ENCODE measurements at regions not wholly inside any gene's neighbourhood (a gene's known extent, or its start where the extent isn't known, plus 50 kb on each side); places are given as distances from the start of the nearest gene placed in this dataset.
"Not testable (repeated sequence)": the region's sequence is repeated elsewhere in the genome, so short reads cannot be mapped to it uniquely, and the experiment has no call there.

- in situ Hi-C loops (cut with MboI; ENCODE audit: low sequenced_read_pairs, unreplicated experiment): no loop called here
- no peak for DNase-seq (ENCODE audit: low spot score)
- no peak for TF ChIP-seq CTCF (IDR thresholded peaks at IDR 0.05; ENCODE audit: borderline replicate concordance, control extremely low read depth, extremely low read depth, insufficient read depth, missing control alignments)
Measured at GRCh38 chr20:19129306-19129705, 83.1 kb upstream of the SLC24A3 start.

GRCh38 chr20:19129976-19130612 lies 82.3 kb upstream of the SLC24A3 start:
- in situ Hi-C loops (cut with MboI; ENCODE audit: low sequenced_read_pairs, unreplicated experiment): no loop called here
- no peak for TF ChIP-seq CTCF (IDR thresholded peaks at IDR 0.05; ENCODE audit: borderline replicate concordance, control extremely low read depth, extremely low read depth, insufficient read depth, missing control alignments)
- no peak for DNase-seq (ENCODE audit: low spot score)

- no peak for DNase-seq (ENCODE audit: low spot score)
- no peak for TF ChIP-seq CTCF (IDR thresholded peaks at IDR 0.05; ENCODE audit: borderline replicate concordance, control extremely low read depth, extremely low read depth, insufficient read depth, missing control alignments)
- in situ Hi-C loops (cut with MboI; ENCODE audit: low sequenced_read_pairs, unreplicated experiment): no loop called here
Measured at GRCh38 chr20:19130613-19130984, 81.8 kb upstream of the SLC24A3 start.

GRCh38 chr20:19137641-19138040 lies 74.8 kb upstream of the SLC24A3 start:
- TF ChIP-seq CTCF (IDR thresholded peaks at IDR 0.05; ENCODE audit: borderline replicate concordance, control extremely low read depth, extremely low read depth, insufficient read depth, missing control alignments): no peak
- in situ Hi-C loops (cut with MboI; ENCODE audit: low sequenced_read_pairs, unreplicated experiment): no loop called here
- no peak for DNase-seq (ENCODE audit: low spot score)

GRCh38 chr20:19138758-19139157 lies 73.7 kb upstream of the SLC24A3 start:
- TF ChIP-seq CTCF (IDR thresholded peaks at IDR 0.05; ENCODE audit: borderline replicate concordance, control extremely low read depth, extremely low read depth, insufficient read depth, missing control alignments): no peak
- DNase-seq (ENCODE audit: low spot score): no peak

GRCh38 chr20:19139584-19139983 lies 72.9 kb upstream of the SLC24A3 start:
- in situ Hi-C loops (cut with MboI; ENCODE audit: low sequenced_read_pairs, unreplicated experiment); DNase-seq (ENCODE audit: low spot score): not testable (repeated sequence)

More at GRCh38 chr20:19138758-19139157, 73.7 kb upstream of the SLC24A3 start:
- in situ Hi-C loops (cut with MboI; ENCODE audit: low sequenced_read_pairs, unreplicated experiment): no loop called here

- in situ Hi-C loops (cut with MboI; ENCODE audit: low sequenced_read_pairs, unreplicated experiment): no loop called here
- TF ChIP-seq CTCF (IDR thresholded peaks at IDR 0.05; ENCODE audit: borderline replicate concordance, control extremely low read depth, extremely low read depth, insufficient read depth, missing control alignments): no peak
- no peak for DNase-seq (ENCODE audit: low spot score)
Measured at GRCh38 chr20:19141998-19142397, 70.4 kb upstream of the SLC24A3 start.
